IMR-90 (cell line): ENCODE measurements at regions not wholly inside any gene's neighbourhood (a gene's known extent, or its start where the extent isn't known, plus 50 kb on each side); places are given as distances from the start of the nearest gene placed in this dataset.
A peak's percentile ranks its signal among the peaks of the same experiment; 100 is the strongest.

Experiments
- ATAC-seq: fragments of 200-7000 bp; cut with Tn5 transposase; 2 replicates; pipeline ENCODE4 v1.9.1; 2020; ENCODE audit warnings: low read depth, mild to moderate bottlenecking, moderate library complexity
- BruUV-seq: library from RNA; stranded (reverse); fragments of 400-500 nt; replicated peaks from 2 replicates; lab custom pipeline; 2021; lab: Mats Ljungman, UMichigan
- CTCF ChIA-PET: fragments of 300-600 bp; formaldehyde crosslinking; extraction: SDS; loops from one replicate; lab custom pipeline; 2021; ENCODE audit warnings: antibody characterized with exemption; lab: Yijun Ruan, JAX
- POLR2A ChIA-PET: fragments of 300-600 bp; sonication (Branson Sonifier 250); formaldehyde crosslinking; loops from one replicate; lab custom pipeline; 2022; ENCODE audit warnings: antibody characterized with exemption; ENCODE audit not compliant: unreplicated experiment; lab: Charles Lee
- DNase-seq: peaks from one replicate; pipeline ENCODE4 v3.0.0; 2013
- H2AFZ ChIP-seq: replicated peaks from 2 replicates; pipeline ENCODE3; 2013; ENCODE audit warnings: low read length, mild to moderate bottlenecking; ENCODE audit not compliant: poor library complexity
- H2AK5ac ChIP-seq: 2 replicates; pipeline ENCODE4 v1.6.1; 2013; ENCODE audit warnings: low read depth, low read length, inconsistent platforms
- H2AK9ac ChIP-seq: replicated peaks from 2 replicates; pipeline ENCODE3; 2013; ENCODE audit warnings: mild to moderate bottlenecking, low read depth, low read length, moderate library complexity; ENCODE audit not compliant: poor library complexity
- H2BK120ac ChIP-seq: 2 replicates; pipeline ENCODE4 v1.6.1; 2013; ENCODE audit warnings: low read depth, low read length, inconsistent platforms
- H2BK15ac ChIP-seq: 3 replicates; pipeline ENCODE4 v1.6.1; 2013; ENCODE audit warnings: low read depth, low read length, inconsistent platforms
- H2BK20ac ChIP-seq: 2 replicates; pipeline ENCODE4 v1.6.1; 2013; ENCODE audit warnings: low read depth, mild to moderate bottlenecking, inconsistent platforms, low read length, moderate library complexity
- H2BK5ac ChIP-seq: 2 replicates; pipeline ENCODE4 v1.6.1; 2013; ENCODE audit warnings: mild to moderate bottlenecking, low read depth, low read length, inconsistent platforms; ENCODE audit not compliant: poor library complexity, severe bottlenecking
- H3K14ac ChIP-seq: replicated peaks from 2 replicates; pipeline ENCODE4 v1.6.1; 2013; ENCODE audit warnings: low read depth, low read length, inconsistent platforms
- H3K18ac ChIP-seq: 2 replicates; pipeline ENCODE4 v1.6.1; 2013; ENCODE audit warnings: low read depth, low read length, control low read depth
- H3K23ac ChIP-seq: 2 replicates; pipeline ENCODE4 v1.6.1; 2013; ENCODE audit warnings: low read depth, low read length, inconsistent platforms
- H3K27ac ChIP-seq: 2 replicates; pipeline ENCODE4 v1.5.1; 2013; ENCODE audit warnings: mild to moderate bottlenecking, control low read depth, low read length; ENCODE audit not compliant: insufficient read depth
- H3K27me3 ChIP-seq: 2 replicates; pipeline ENCODE4 v1.6.1; 2013; ENCODE audit warnings: low read length; ENCODE audit not compliant: control insufficient read depth, insufficient read depth
- H3K36me3 ChIP-seq: 2 replicates; pipeline ENCODE4 v1.6.1; 2013; ENCODE audit warnings: low read length, mixed read lengths; ENCODE audit not compliant: control insufficient read depth, insufficient read depth
- H3K4ac ChIP-seq: 2 replicates; pipeline ENCODE4 v1.6.1; 2013; ENCODE audit warnings: low read depth, low read length, inconsistent platforms
- H3K4me1 ChIP-seq: 2 replicates; pipeline ENCODE4 v1.6.1; 2013; ENCODE audit warnings: low read length, mixed read lengths; ENCODE audit not compliant: control insufficient read depth, insufficient read depth
- H3K4me2 ChIP-seq: 2 replicates; pipeline ENCODE4 v1.6.1; 2013; ENCODE audit warnings: low read depth, mild to moderate bottlenecking, control low read depth, low read length, moderate library complexity
- H3K4me3 ChIP-seq: 2 replicates; pipeline ENCODE4 v1.5.1; 2013; ENCODE audit warnings: low read depth, mild to moderate bottlenecking, control low read depth, low read length, moderate library complexity; ENCODE audit not compliant: insufficient read depth
- H3K56ac ChIP-seq: 2 replicates; pipeline ENCODE4 v1.6.1; 2013; ENCODE audit warnings: low read length, inconsistent platforms; ENCODE audit not compliant: insufficient read depth; ENCODE audit errors: extremely low read depth
- H3K79me1 ChIP-seq, 2 experiments: 2 replicates each; pipeline ENCODE4 v1.6.1; 2013; ENCODE audit warnings: low read length in 2 of 2, inconsistent platforms in 1 of 2, low read depth in 1 of 2
- H3K9ac ChIP-seq: 2 replicates; pipeline ENCODE4 v1.6.1; 2013; ENCODE audit warnings: low read depth, low read length, control low read depth
- H3K9me1 ChIP-seq: 2 replicates; pipeline ENCODE4 v1.6.1; 2013; ENCODE audit warnings: low read length, inconsistent platforms; ENCODE audit not compliant: insufficient read depth
- H3K9me3 ChIP-seq: 2 replicates; pipeline ENCODE4 v1.6.1; 2013; ENCODE audit warnings: low read length; ENCODE audit not compliant: control insufficient read depth, insufficient read depth
- H4K20me1 ChIP-seq: 2 replicates; pipeline ENCODE4 v1.6.1; 2013; ENCODE audit warnings: low read length, inconsistent platforms; ENCODE audit not compliant: insufficient read depth
- H4K5ac ChIP-seq: 2 replicates; pipeline ENCODE4 v1.6.1; 2013; ENCODE audit warnings: mild to moderate bottlenecking, low read depth, low read length, control low read depth
- H4K8ac ChIP-seq, 2 experiments: 2 replicates each; pipeline ENCODE4 v1.6.1; 2013; ENCODE audit warnings: low read depth in 2 of 2, low read length in 2 of 2, control low read depth in 1 of 2, inconsistent platforms in 1 of 2
- H4K91ac ChIP-seq: 2 replicates; pipeline ENCODE4 v1.6.1; 2013; ENCODE audit warnings: low read depth, low read length, inconsistent platforms; ENCODE audit not compliant: insufficient read depth
- CHD1 ChIP-seq: IDR thresholded peaks from 2 replicates; pipeline ENCODE4 v1.6.1; 2012; ENCODE audit warnings: low read depth, low read length, improper control_type of control experiment
- CTCF ChIP-seq: conservative IDR thresholded peaks from 2 replicates; pipeline ENCODE4 v1.5.1; 2012; ENCODE audit warnings: mild to moderate bottlenecking, low read depth, low read length, improper control_type of control experiment
- ELK1 ChIP-seq: fragments of 150-350 bp; IDR thresholded peaks from 2 replicates; pipeline ENCODE4 v1.6.1; 2016; ENCODE audit warnings: low read depth, mild to moderate bottlenecking, low read length, moderate library complexity, borderline replicate concordance
- FOS ChIP-seq: fragments of 150-350 bp; IDR thresholded peaks from 2 replicates; pipeline ENCODE4 v1.6.1; 2016; ENCODE audit warnings: low read depth, low read length
- MAFK ChIP-seq: IDR thresholded peaks from 2 replicates; pipeline ENCODE4 v1.6.1; 2012; ENCODE audit warnings: low read depth, low read length, improper control_type of control experiment
- MAZ ChIP-seq: IDR thresholded peaks from 2 replicates; pipeline ENCODE4 v1.6.1; 2012; ENCODE audit warnings: low read depth, mild to moderate bottlenecking, low read length, improper control_type of control experiment, moderate library complexity, borderline replicate concordance
- NFE2L2 ChIP-seq: fragments of 150-350 bp; IDR thresholded peaks from 2 replicates; pipeline ENCODE4 v1.6.1; 2016; ENCODE audit warnings: low read depth, mild to moderate bottlenecking, low read length
- RCOR1 ChIP-seq: IDR thresholded peaks from 2 replicates; pipeline ENCODE4 v1.6.1; 2012; ENCODE audit warnings: mild to moderate bottlenecking, low read length, improper control_type of control experiment; ENCODE audit not compliant: insufficient replicate concordance
- USF2 ChIP-seq: fragments of 150-350 bp; IDR thresholded peaks from 2 replicates; pipeline ENCODE4 v1.6.1; 2017; ENCODE audit warnings: mild to moderate bottlenecking, antibody characterized with exemption, low read length, low read depth
- WGBS, 2 experiments: methylation state at CpG; one replicate each; pipeline versions ENCODE4 v1.1.5 to v1.1.7; 2013; ENCODE audit warnings: missing lambda C conversion rate in 2 of 2; ENCODE audit not compliant: insufficient read length in 1 of 2; ENCODE audit errors: extremely low coverage in 2 of 2; 5-methylcytosine and 5-hydroxymethylcytosine counted together
- dilution Hi-C: fragments of 300-500 bp; cut with HindIII; formaldehyde crosslinking; loops from one replicate; pipeline ENCODE4 v1.14.3; 2018; ENCODE audit warnings: low sequenced_read_pairs; ENCODE audit not compliant: unreplicated experiment
- in situ Hi-C: fragments of 300-500 bp; cut with MboI; formaldehyde crosslinking; loops from 3 replicates; pipeline ENCODE4 v1.14.3; 2019; ENCODE audit warnings: low sequenced_read_pairs, inconsistent platforms, mixed read lengths
- intact Hi-C: fragments of 100-400 bp; cut with micrococcal nuclease; formaldehyde crosslinking; loops from 2 replicates; pipeline ENCODE4 v1.10.0; 2022

DNA sequence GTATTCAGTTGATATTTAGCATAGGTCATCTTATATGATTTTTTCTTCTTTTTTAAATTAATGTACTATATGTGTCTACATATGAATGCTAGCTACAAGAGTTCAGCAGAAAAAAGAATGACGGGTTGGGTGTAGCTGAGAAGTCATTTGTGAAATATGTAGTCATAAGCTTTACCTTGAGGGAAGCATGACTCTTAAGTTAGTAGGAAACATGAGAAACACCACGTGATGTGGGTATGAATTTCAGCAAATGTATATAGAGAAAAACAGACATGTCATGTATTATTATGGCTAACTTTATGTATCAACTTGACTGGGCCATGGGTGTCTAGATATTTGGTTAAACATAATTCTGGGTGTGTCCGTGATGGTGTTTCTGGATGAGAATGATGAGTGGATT is 125.0 kb downstream of the RAP2B start:
- BruUV-seq: no TSS peak
- Histone ChIP-seq H3K14ac (no peak overlapping the region; the same call in 1 of the 2 replicates), H4K20me1 (no peaks in the 10 kb centered on the region), H3K4me2 (no peak overlapping the region), H4K8ac (no peak overlapping the region), H4K91ac (no peak overlapping the region), H2BK5ac (no peak overlapping the region), H4K5ac (no peak overlapping the region), H3K4ac (0 out of 2 replicates have a peak overlapping the region, but pooled peaks have one; percentile 21), H3K27ac (no peak overlapping the region), H2BK20ac (peak overlapping the region; percentile 23; the same call in 1 of the 2 replicates), H2AK5ac (no peak overlapping the region; the same call in 1 of the 2 replicates), H3K9me1 (peaks cover 7% of the 10 kb centered on the region; the same call in 1 of the 2 replicates), H2AFZ (no peak overlapping the region), H2BK15ac (peak overlapping the region; percentile 55; the same call in 1 of the 3 replicates), H3K4me1 (peaks cover 4% of the 10 kb centered on the region), H3K9me3 (no peaks in the 10 kb centered on the region), H2BK120ac (peak overlapping the region; percentile 45; the same call in 1 of the 2 replicates), H3K4me3 (no peak overlapping the region), H3K79me1 (no peaks in the 10 kb centered on the region), H3K27me3 (no peaks in the 10 kb centered on the region), H2AK9ac (no peak overlapping the region), H3K23ac (no peak overlapping the region), H3K9ac (no peak overlapping the region), H3K36me3 (no peaks in the 10 kb centered on the region), H3K56ac (no peak overlapping the region), H3K18ac (no peak overlapping the region)
- ChIA-PET POLR2A (no interaction called here), CTCF (interaction anchor here (0.9 kb wide), 1 partner anchor 10 kb away, joined by 3 read pairs; no protein-coding TSS in a partner anchor)
- DNase-seq (no peak), ATAC-seq (no peak)
- intact Hi-C loops: no loop called here
- in situ Hi-C loops: loop anchor here (10.0 kb wide), 1 partner anchor 122 kb away; the partner anchor contains the start of gene RAP2B
- dilution Hi-C loops: no loop called here
- no peak for TF ChIP-seq CHD1
- TF ChIP-seq CTCF: no peak
- no peak for TF ChIP-seq NFE2L2
- TF ChIP-seq USF2: no peak
- TF ChIP-seq MAFK: no peak
- no peak for TF ChIP-seq ELK1
- TF ChIP-seq MAZ: no peak
- TF ChIP-seq RCOR1: no peak
- no peak for TF ChIP-seq FOS
- 100% methylated on average over 2 of the region's 3 CpGs; no CpG with 5 or more reads in 1 of the 2 experiments for WGBS, 2 experiments
